Erythroblast (primary cell): ENCODE measurements at regions not wholly inside any gene's neighbourhood (a gene's known extent, or its start where the extent isn't known, plus 50 kb on each side); places are given as distances from the start of the nearest gene placed in this dataset.

Experiments
- GATA1 ChIP-seq: IDR thresholded peaks from 2 replicates; pipeline ENCODE4 v1.6.1; 2011; ENCODE audit warnings: low read depth, mild to moderate bottlenecking, control low read depth, low read length, moderate library complexity
- POLR2A ChIP-seq: IDR thresholded peaks from 2 replicates; pipeline ENCODE4 v1.6.1; 2011; ENCODE audit warnings: mild to moderate bottlenecking, low read length

- TF ChIP-seq POLR2A: no peak
- no peak for TF ChIP-seq GATA1
Measured at GRCh38 chr7:125773113-125773785, 843.6 kb upstream of the POT1 start.
